Esophagus muscularis mucosa (tissue), 4 donors: ENCODE measurements at regions not wholly inside any gene's neighbourhood (a gene's known extent, or its start where the extent isn't known, plus 50 kb on each side); places are given as distances from the start of the nearest gene placed in this dataset.

Experiments
- CTCF ChIP-seq, 3 experiments: fragments of 200-600 bp in 2 of 3; fragments of 450-650 bp in 1 of 3; sonication (generic) in 2 of 3; IDR thresholded peaks; one replicate each; pipeline ENCODE4 v1.5.1; 2017 to 2019; ENCODE audit warnings: antibody characterized with exemption in 3 of 3, mild to moderate bottlenecking in 2 of 3, moderate library complexity in 1 of 3
- EP300 ChIP-seq: sonication (generic); formaldehyde crosslinking; IDR thresholded peaks from one replicate; pipeline ENCODE4 v1.6.1; 2017; ENCODE audit warnings: antibody characterized with exemption
- POLR2A ChIP-seq: fragments of 450-650 bp; IDR thresholded peaks from one replicate; pipeline ENCODE4 v1.6.1; 2017; ENCODE audit warnings: antibody characterized with exemption, moderate library complexity, mild to moderate bottlenecking, low read depth
- POLR2AphosphoS5 ChIP-seq, 2 donors: sonication (generic); formaldehyde crosslinking; IDR thresholded peaks; one replicate each; pipeline ENCODE4 v1.6.1; 2017; ENCODE audit warnings: antibody characterized with exemption in 2 of 2

GRCh38 chr14:61877768-61878167 lies 115.5 kb downstream of the SNAPC1 start:
- TF ChIP-seq CTCF (IDR thresholded peaks at IDR 0.05) = no peak
- no peak for TF ChIP-seq POLR2A
- no peak for TF ChIP-seq POLR2AphosphoS5 (IDR thresholded peaks at IDR 0.05)
- TF ChIP-seq EP300 = no peak
